NCI-H2227 (cell line): ENCODE measurements at regions not wholly inside any gene's neighbourhood (a gene's known extent, or its start where the extent isn't known, plus 50 kb on each side); places are given as distances from the start of the nearest gene placed in this dataset.
"Not testable (repeated sequence)": the region's sequence is repeated elsewhere in the genome, so short reads cannot be mapped to it uniquely, and the experiment has no call there.

ENCODE experiments used
- DNase-seq: peaks from one replicate; lab custom pipeline; 2025; ENCODE audit not compliant: unreplicated experiment; lab: John Stamatoyannopoulos, UW

DNA sequence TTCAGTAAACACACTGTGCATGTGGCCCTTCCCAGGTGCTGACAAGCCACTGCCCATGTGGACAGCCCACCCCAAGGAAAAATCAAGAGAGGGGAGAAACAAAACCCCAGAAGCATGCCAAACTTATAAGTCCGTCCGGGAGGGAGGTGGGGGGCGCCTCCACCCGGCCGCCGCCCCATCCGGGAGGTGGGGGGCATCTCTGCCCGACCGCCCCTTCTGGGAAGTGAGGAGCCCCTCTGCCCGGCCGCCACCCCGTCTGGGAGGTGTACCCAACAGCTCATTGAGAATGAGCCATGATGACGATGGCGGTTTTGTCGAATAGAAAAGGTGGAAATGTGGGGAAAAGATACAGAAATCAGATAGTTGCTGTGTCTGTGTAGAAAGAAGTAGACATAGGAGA lies 53.8 kb upstream of the C2CD4B start:
- DNase-seq = no peak

DNA sequence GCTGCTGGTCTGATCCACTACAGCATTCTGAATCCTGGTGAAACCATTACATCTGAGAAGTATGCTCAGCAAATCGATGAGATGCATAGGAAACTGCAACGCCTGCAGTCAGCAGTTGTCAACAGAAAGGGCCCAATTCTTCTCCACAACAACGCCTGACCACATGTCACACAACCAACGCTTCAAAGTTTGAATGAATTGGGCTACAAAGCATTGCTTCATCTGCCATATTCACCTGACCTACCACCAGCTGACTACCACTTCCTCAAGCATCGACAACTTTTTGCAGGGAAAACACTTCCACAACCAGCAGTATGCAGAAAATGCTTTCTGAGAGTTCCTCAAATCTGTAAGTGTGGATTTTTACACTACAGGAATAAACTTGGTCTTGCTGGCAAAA lies 54.7 kb upstream of the C2CD4B start:
- no peak for DNase-seq

DNA sequence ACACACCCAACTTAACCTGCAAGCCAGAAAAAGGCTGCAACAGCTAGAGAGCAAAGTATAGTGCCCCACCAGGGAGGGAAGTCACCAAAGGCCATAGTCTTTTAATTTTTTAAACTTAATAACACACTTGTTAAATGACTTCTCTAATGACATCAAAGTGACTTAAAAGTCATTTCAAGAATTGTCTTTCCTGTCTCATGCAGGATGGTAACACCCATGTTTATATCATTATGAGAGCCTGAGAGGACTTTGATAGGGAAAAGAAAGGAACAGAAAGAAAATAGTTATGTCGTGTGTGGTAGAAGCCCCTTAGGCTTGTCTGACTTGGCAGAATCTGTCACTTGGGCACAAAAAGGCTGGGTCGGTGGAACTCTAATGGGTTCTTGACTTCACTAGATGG lies 57.9 kb upstream of the C2CD4B start:
- DNase-seq = no peak

DNA sequence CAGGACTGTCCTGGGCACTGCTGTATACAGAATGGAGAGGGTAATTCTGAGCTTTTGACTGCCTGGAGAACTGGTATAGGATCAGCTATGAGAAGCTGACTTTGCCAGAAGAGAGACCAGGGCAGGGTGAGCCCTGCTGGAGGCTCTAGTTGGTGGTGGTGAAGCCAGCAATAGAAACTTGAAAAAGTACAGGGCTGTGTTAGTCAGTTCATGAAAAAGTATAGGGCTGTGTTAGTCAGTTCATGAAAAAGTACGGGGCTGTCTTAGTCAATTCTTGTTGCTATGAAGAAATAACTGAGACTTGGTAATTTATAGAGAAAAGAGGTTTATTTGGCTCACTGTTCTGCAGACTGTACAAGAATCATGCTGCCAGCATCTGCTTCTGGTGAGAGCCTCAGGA lies 63.5 kb upstream of the C2CD4B start:
- no peak for DNase-seq

DNA sequence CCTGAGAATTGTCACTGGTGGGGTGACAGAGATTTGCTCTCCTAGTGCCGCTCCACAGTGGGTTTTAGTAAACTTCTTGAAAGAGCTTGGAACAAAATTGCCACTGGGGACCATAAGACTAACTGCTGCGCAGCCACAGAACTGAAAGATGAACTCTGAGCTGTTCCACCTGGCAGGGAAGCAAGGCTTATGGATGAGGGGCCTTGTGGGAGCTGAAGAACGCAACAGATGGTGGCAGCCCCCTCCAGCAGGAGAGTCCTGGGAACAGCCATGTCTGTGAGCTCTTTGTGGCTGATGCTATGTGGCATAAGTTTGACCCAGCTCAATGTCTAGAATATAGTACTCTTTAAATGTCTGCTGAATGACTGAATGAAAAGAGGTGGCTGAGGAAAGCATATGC lies 66.8 kb upstream of the C2CD4B start:
- no peak for DNase-seq

DNA sequence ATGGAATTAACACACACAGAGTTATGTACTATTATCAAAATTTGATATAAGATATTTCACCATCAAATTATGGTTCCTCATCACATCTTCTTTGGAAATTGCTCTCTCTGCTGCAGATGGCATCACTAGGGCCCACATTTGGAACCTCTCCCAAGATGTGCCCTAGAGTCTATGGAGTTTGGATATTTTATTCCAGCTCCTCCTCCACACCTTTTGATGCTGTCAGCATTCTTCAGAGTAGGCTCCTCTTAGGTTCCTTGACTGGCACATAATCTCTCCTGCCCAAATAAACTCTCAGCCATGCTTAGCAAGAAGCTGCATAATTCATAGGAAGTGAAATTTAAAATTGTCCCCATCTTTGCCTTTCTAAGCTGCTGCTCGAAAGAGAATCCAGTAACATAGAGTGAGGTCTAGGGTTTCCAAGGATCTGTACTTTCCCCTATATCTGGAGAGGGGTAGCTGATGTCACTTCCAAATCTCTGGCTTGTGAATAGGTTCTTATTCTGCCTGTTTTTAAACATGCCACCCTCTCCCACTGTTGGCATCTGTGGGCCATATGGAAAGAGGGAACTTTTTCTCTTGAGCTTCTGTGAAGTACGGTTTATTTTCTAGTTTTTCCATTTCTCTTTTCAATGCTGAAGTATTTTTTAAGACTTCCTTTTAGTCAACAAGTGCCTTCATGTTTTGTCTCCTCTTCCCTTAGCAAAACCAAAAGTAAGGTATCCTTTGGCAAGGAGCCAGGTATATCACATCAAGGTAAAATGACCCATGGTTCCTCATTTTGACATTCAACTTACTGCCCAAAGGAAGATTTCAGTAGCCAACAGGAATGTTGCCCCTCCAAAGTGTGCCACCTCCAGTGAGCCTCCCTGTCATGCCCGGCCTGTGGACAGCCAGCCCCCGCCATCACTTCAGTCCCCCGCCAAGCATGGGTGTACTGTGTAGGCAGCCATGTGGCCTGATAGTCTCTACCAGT lies 75.3 kb upstream of the C2CD4B start:
- DNase-seq = no peak

- peak; percentile 0 for DNase-seq
Observed at GRCh38 chr15:62241135-62241770, 76.2 kb upstream of the C2CD4B start.

DNA sequence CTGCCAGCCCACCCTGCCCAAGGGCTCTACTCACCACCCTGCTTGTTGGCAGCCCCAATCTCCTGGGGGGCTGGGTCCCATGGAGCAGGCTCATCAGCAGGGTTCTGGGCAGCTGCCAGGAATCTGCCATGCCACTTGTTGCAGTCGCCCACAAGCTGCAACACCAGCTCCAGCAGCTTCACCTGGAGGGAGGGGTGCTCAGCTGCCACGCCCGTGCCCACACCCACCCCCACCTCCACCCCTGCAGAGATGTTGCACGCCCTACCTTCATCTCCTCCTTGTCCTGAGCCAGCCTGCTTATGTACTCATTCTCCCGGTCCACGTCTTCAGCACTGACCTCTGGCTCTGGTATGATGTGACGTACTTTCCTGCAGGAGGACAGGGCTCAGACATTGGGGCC lies 77.9 kb upstream of the C2CD4B start:
- DNase-seq = no peak

DNA sequence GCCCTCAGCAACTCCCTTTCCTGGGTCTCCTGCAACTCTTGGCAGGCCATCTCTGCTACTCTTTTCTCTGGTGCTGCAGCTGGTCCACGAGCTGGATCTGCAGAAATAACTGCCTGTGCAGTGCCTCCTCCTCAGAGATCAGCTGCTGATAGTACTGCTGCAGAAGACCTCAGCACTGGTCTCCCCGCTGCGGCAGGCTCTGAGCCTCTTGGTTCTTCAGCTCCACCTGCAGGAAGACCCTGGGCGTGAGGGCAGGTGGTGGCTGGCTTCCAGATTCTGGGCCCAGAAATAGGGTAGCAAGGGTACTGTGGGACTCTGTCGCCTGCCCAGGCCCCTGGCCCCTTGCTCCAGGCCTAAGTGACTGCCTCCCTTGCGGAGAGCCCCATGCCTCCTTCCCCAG lies 79.7 kb upstream of the C2CD4B start:
- no peak for DNase-seq

DNA sequence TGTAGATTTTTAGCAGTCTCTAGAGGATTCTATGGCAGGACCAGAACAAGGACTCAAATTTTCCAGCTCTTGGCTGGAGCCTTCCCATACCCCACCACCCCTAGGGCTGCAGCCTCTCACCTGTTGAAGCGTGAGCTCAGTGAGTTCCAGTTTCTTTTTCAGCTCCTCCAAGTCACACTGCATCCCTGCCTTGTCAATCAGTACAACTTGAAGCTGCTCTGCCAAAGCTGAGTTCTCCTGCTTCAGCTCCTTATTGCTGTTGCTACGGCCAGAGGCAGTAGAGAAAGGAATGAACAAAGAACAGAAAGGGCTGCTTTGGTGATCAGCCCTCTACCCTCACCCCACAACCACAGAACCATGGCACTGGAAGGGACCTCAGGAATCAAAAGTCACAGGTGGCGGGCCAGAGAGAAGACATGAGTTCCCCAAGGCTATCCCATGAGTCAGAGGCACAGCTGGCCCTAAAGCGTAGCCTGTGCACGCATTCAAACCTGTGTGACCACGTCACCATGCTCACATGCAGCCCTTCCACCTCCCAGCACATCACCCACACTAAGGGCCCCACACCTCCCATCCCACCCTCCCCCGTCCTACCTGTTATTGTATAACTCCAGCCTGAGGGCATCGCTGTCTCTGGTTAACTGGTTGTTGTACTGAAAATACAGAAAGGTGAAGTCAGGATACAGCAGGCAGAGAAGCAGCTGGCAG lies 83.3 kb upstream of the C2CD4B start:
- DNase-seq = no peak

- peak; percentile 8 for DNase-seq
Observed at GRCh38 chr15:62249501-62249900, 84.4 kb upstream of the C2CD4B start.

DNA sequence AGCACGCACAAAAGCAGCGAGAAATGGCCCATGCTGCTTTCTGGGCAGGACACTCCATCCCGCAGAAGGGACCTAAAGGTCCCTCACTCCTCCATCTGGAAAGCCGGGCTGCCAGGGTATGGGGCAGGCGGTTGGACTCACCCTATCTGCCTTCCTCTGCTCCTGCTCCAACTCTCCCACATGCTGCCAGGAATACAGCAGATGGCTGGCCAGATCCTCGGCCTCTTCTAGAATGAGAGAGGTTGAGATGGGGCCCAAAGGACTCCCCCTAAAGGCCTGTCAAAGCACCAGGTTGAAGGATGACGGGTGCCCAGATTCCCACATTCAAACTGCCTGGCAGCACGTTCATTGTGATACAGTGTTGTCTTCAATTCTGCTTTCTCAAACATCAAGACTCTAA lies 85.1 kb upstream of the C2CD4B start:
- DNase-seq = no peak

- no peak for DNase-seq
Observed at GRCh38 chr15:62250978-62251377, 85.9 kb upstream of the C2CD4B start.

DNA sequence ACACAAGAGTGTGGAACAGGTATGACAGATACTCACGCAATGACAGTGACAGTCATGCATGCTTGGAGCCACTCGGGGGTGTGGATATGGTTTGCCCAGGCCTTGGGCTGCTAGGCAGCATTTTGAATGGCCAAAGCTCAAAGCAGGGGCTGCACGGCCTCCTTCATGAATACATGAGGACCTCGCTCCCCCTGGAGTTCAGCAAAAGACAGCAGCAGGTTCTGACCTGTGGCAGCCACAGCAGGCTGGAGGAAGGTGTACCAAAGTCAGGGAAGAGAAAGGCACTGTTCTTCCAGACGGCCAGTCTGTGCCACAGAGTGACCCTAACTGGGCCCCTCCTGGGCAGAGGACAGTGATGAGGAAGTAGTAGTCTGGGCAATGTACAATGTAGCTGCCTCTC lies 88.2 kb upstream of the C2CD4B start:
- no peak for DNase-seq

GRCh38 chr15:62254137-62254934 lies 89.3 kb upstream of the C2CD4B start:
- peak; percentile 27 for DNase-seq

DNA sequence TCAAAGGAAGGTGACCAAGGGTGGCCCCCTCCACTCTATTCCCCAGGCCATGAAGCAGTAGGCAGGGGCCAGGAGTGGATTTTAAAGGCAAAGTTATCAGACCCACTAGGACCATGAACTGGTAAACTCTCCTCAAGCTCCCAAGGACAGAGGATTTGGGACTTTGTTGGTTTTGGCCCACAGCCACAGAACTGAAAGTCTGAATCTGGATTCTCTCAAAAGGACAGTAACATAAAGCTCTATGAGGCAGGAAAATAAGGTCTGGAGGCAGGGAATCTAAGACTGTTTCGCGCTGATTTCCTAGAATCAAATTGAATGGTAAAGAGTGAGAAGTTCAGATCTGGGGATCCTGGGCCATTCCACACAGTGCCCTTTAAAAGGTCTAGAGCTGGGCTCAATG lies 91.3 kb upstream of the C2CD4B start:
- not testable (repeated sequence) for DNase-seq

DNA sequence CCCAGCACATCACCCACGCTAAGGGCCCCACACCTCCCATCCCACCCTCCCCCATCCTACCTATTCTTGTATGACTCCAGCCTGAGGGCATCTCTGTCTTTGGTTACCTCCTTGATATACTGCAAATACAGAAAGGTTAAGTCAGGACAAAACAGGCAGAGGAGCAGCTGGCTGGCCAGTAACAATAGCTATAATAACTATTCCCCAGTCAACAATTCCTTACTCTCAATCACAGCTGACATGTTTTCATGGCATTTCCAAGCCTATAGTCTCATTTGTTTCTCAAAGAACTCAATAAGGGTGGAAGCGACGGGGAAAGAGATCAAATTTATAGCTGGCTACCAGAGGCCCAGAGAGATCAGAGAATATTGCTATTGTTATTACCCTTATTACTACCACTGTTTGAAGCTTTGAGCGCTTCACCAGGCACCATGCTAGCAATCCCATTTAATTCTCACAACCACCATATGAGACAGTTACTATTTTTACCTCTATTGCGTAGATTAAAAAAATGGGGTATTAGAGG lies 93.0 kb upstream of the C2CD4B start:
- peak; percentile 81 for DNase-seq

DNA sequence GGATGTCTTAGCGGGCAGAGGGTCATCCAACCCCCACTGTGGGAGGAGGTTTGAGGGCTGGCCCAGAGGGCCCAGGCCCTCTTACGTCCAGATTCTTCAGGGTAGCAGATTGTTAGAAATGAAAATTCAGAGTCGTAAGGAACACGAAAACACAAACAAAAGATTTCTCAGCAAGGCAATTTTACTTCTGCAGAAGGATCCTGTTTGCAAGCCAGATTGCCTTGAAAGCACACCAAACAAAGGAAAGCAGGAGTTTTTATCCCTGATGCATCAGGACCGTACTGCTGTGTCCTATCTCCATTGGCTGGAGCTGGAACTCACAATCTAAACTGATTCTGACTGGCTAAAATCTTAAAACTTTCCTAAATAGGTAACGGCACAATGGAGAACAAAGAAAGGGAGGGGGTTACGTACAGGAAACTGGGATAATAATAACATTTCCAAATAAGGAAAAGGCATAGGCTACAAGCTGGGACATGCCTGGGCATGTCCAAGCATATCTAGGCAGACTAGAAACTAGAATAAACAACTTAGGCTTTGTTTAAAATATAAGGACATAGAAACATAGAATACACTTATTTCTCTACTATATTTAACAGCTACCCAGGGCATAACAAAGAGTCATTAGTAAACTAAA lies 97.3 kb upstream of the C2CD4B start:
- DNase-seq = no peak

GRCh38 chr15:62264196-62264595 lies 99.1 kb upstream of the C2CD4B start:
- DNase-seq = no peak

GRCh38 chr15:62269504-62269903 lies 104.4 kb upstream of the C2CD4B start:
- no peak for DNase-seq
